B cell (primary cell): ENCODE measurements at regions not wholly inside any gene's neighbourhood (a gene's known extent, or its start where the extent isn't known, plus 50 kb on each side); places are given as distances from the start of the nearest gene placed in this dataset.

Source experiments
- ATAC-seq: fragments of 200-7000 bp; cut with Tn5 transposase; one replicate; pipeline ENCODE4 v1.10.0; 2021; ENCODE audit warnings: low read depth, mild to moderate bottlenecking, moderate number of reproducible peaks, moderate library complexity
- CTCF ChIA-PET: fragments of 350-600 bp; sonication (Branson Sonifier 250); formaldehyde crosslinking; loops from one replicate; lab custom pipeline; 2021; ENCODE audit warnings: antibody characterized with exemption, inconsistent platforms; lab: Charles Lee
- POLR2A ChIA-PET: fragments of 350-600 bp; sonication (Branson Sonifier 250); formaldehyde crosslinking; loops from one replicate; lab custom pipeline; 2021; ENCODE audit warnings: antibody characterized with exemption; lab: Charles Lee
- DNase-seq: peaks from one replicate; pipeline ENCODE4 v3.0.0; 2013
- H2AFZ ChIP-seq: 2 replicates; pipeline ENCODE4 v1.6.1; 2012; ENCODE audit warnings: mild to moderate bottlenecking, low read depth, low read length; ENCODE audit not compliant: insufficient read depth, poor library complexity, severe bottlenecking
- H3K27ac ChIP-seq, 2 donors: 1 replicate in 1 of 2; 2 replicates in 1 of 2; pipeline ENCODE4 v1.5.1; 2012 to 2013; ENCODE audit warnings: low read length in 2 of 2, mild to moderate bottlenecking in 2 of 2, moderate library complexity in 1 of 2
- H3K27me3 ChIP-seq, 4 experiments: fragments of 200-600 bp in 1 of 4; sonication (generic) in 1 of 4; replicated peaks in 1 of 4; 1 replicate in 2 of 4; 2 replicates in 2 of 4; pipeline versions ENCODE4 v1.6.1 to v1.7.0; 2013 to 2016; ENCODE audit warnings: low read length in 3 of 4, mild to moderate bottlenecking in 2 of 4, mixed read lengths in 1 of 4, moderate library complexity in 1 of 4; ENCODE audit not compliant: insufficient read depth in 4 of 4, control insufficient read depth in 3 of 4; ENCODE audit errors: control extremely low read depth in 1 of 4
- H3K36me3 ChIP-seq, 2 experiments: replicated peaks in 1 of 2; 1 replicate in 1 of 2; 2 replicates in 1 of 2; pipeline versions ENCODE4 v1.6.1 to v1.7.1; 2013; ENCODE audit warnings: low read length in 1 of 2; ENCODE audit not compliant: insufficient read depth in 2 of 2, control insufficient read depth in 1 of 2; ENCODE audit errors: control extremely low read depth in 1 of 2, extremely low read depth in 1 of 2
- H3K4me1 ChIP-seq, 2 donors: fragments of 200-600 bp in 1 of 2; sonication (generic) in 1 of 2; 1 replicate in 1 of 2; 2 replicates in 1 of 2; pipeline versions ENCODE4 v1.5.1 to v1.6.1; 2013 to 2017; ENCODE audit warnings: low read length in 2 of 2; ENCODE audit not compliant: control insufficient read depth in 2 of 2, insufficient read depth in 2 of 2
- H3K4me2 ChIP-seq: replicated peaks from 2 replicates; pipeline ENCODE3; 2012; ENCODE audit warnings: mild to moderate bottlenecking, low read depth, low read length; ENCODE audit not compliant: poor library complexity, severe bottlenecking
- H3K4me3 ChIP-seq, 5 experiments: fragments of 200-600 bp in 1 of 5; sonication (generic) in 1 of 5; 1 replicate in 3 of 5; 2 replicates in 2 of 5; pipeline versions ENCODE4 v1.5.1 to v1.7.0; 2011 to 2016; ENCODE audit warnings: low read length in 4 of 5, mild to moderate bottlenecking in 4 of 5, low read depth in 2 of 5, control low read depth in 1 of 5, moderate library complexity in 1 of 5; ENCODE audit not compliant: insufficient read depth in 1 of 5; ENCODE audit errors: control extremely low read depth in 1 of 5, extremely low read depth in 1 of 5
- H3K79me2 ChIP-seq: fragments of 200-600 bp; sonication (generic); one replicate; pipeline ENCODE4 v1.6.0; 2016; ENCODE audit warnings: low read length; ENCODE audit not compliant: control insufficient read depth, insufficient read depth
- H3K9ac ChIP-seq: fragments of 200-600 bp; sonication (generic); 2 replicates; pipeline ENCODE4 v1.6.1; 2017; ENCODE audit warnings: mild to moderate bottlenecking, low read length, moderate library complexity
- H3K9me3 ChIP-seq, 3 donors: one replicate each; pipeline versions ENCODE4 v1.6.1 to v1.7.1; 2013; ENCODE audit warnings: low read length in 2 of 3; ENCODE audit not compliant: control insufficient read depth in 2 of 3, insufficient read depth in 1 of 3; ENCODE audit errors: control extremely low read depth in 1 of 3
- H4K20me1 ChIP-seq: 2 replicates; pipeline ENCODE4 v1.6.0; 2012; ENCODE audit warnings: mild to moderate bottlenecking, low read length; ENCODE audit not compliant: insufficient read depth, control insufficient read depth, poor library complexity, severe bottlenecking
- H3K27ac Mint-ChIP-seq: one replicate; pipeline ENCODE4 v1.8.0; 2021; ENCODE audit warnings: mixed read lengths
- H3K27me3 Mint-ChIP-seq: one replicate; pipeline ENCODE4 v1.8.0; 2021; ENCODE audit warnings: mixed read lengths
- H3K4me1 Mint-ChIP-seq: one replicate; pipeline ENCODE4 v1.8.0; 2021; ENCODE audit warnings: mixed read lengths
- H3K4me3 Mint-ChIP-seq: one replicate; pipeline ENCODE4 v1.8.0; 2021; ENCODE audit warnings: mixed read lengths
- H3K9me3 Mint-ChIP-seq: one replicate; pipeline ENCODE4 v1.8.0; 2022; ENCODE audit warnings: mixed read lengths; ENCODE audit not compliant: insufficient read depth
- EZH2 ChIP-seq: IDR thresholded peaks from 2 replicates; pipeline ENCODE4 v1.6.1; 2012; ENCODE audit warnings: borderline replicate concordance, low read depth, mild to moderate bottlenecking, moderate library complexity, low read length; ENCODE audit not compliant: insufficient read depth, poor library complexity, severe bottlenecking
- WGBS: methylation state at CpG from one replicate; pipeline ENCODE4 v1.1.5; 2013; ENCODE audit warnings: missing lambda C conversion rate; ENCODE audit not compliant: insufficient coverage; 5-methylcytosine and 5-hydroxymethylcytosine counted together
- intact Hi-C: fragments of 100-400 bp; cut with micrococcal nuclease; formaldehyde crosslinking; loops from one replicate; pipeline ENCODE4 v1.10.0; 2022
- TF ChIP-seq, protein P1 (sequence below): fragments of 200-600 bp; IDR thresholded peaks from one replicate; pipeline ENCODE4 v1.8.0; 2022; ENCODE audit warnings: antibody characterized with exemption, mild to moderate bottlenecking

DNA sequence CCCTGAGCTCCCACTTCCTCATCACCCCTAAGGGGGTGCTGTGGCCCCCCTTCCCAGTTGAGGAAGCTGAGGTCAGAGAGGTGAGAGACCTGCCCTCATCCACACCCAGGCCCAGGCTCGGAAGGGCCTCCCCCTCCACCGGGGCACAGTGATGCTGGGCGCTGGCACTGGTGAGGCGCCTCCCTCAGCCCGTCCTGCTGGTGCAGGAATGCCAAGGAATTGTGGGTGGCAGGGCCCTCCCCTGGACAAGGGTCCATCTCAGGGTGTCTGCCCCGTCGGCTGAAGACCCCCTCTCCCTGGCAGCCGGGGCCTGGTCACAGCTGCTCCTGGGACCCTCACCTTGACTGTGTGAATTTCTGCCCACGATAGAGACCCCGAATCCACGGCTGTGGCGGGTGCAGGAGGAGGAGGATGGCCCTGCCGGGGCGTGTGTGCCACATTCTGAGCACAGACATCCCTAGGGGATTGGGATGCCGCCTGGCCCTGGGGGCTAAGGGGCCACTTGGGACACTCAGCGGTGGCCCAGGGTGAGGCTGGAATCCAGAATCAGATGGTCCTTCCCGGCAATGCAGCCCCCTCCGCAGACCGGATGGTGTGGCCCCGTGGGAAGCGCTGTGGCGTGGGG, 70.2 kb upstream of the GATA5 start:
- H3K4me1 Mint-ChIP-seq, result peaks cover 4% of the 10 kb centered on the region
- H3K27me3 Mint-ChIP-seq, result peaks cover 14% of the 10 kb centered on the region
- no peak overlapping the region for H3K9ac ChIP-seq
- no peaks in the 10 kb centered on the region for H3K9me3 Mint-ChIP-seq
- ATAC-seq, result no peak
- H3K27ac Mint-ChIP-seq, result no peak overlapping the region
- no peak overlapping the region for H3K4me2 ChIP-seq
- TF ChIP-seq, protein P1, sequence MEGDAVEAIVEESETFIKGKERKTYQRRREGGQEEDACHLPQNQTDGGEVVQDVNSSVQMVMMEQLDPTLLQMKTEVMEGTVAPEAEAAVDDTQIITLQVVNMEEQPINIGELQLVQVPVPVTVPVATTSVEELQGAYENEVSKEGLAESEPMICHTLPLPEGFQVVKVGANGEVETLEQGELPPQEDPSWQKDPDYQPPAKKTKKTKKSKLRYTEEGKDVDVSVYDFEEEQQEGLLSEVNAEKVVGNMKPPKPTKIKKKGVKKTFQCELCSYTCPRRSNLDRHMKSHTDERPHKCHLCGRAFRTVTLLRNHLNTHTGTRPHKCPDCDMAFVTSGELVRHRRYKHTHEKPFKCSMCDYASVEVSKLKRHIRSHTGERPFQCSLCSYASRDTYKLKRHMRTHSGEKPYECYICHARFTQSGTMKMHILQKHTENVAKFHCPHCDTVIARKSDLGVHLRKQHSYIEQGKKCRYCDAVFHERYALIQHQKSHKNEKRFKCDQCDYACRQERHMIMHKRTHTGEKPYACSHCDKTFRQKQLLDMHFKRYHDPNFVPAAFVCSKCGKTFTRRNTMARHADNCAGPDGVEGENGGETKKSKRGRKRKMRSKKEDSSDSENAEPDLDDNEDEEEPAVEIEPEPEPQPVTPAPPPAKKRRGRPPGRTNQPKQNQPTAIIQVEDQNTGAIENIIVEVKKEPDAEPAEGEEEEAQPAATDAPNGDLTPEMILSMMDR, result no peak
- no peak for TF ChIP-seq EZH2
- H3K9me3 ChIP-seq, result peaks cover 0 to 21% (median 0%) of the 10 kb centered on the region in 3 donors
- intact Hi-C loops, result no loop called here
- no peak for DNase-seq
- H2AFZ ChIP-seq, result no peak overlapping the region
- 89% methylated on average over 19 of the region's 22 CpGs for whole genome bisulfite sequencing
- H3K79me2 ChIP-seq, result no peaks in the 10 kb centered on the region
- H3K27me3 ChIP-seq, result peaks cover 0 to 33% (median 7%) of the 10 kb centered on the region in 4 experiments
- no peaks in the 10 kb centered on the region for H3K36me3 ChIP-seq
- ChIA-PET POLR2A (no interaction called here), CTCF (no interaction called here)
- no peak overlapping the region for H3K27ac ChIP-seq
- H4K20me1 ChIP-seq, result no peaks in the 10 kb centered on the region
- H3K4me3 ChIP-seq, result no peak overlapping the region
- peaks cover 5 to 9% of the 10 kb centered on the region in 2 donors for H3K4me1 ChIP-seq
- no peak overlapping the region for H3K4me3 Mint-ChIP-seq

DNA sequence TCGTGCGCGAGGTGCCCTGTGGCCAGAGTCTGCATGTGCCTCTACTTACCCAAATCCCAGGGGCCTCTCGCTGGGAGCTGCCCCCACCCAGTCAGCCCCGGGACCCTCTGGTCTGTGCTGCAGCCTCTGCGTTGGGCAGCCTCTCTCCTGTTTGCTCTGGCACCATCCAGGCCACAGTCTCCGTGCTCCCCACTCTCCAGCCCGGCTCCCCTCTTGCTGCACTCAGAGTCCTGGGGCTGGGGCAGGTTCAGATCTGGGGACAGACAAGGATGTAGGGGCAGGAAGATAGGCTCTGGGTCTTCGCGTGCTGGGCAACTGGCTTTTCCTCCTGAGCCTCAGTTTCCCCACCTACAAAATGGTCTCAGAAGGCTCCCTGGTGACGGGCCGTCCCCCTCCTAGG, 70.8 kb upstream of the GATA5 start:
- DNase-seq, result no peak
- ChIA-PET CTCF (no interaction called here), POLR2A (no interaction called here)
- H3K9ac ChIP-seq, result no peak overlapping the region
- intact Hi-C loops, result no loop called here
- no peaks in the 10 kb centered on the region for H3K36me3 ChIP-seq
- no peak overlapping the region for H3K27ac Mint-ChIP-seq
- peaks cover 7% of the 10 kb centered on the region for H3K4me1 Mint-ChIP-seq
- no peak for ATAC-seq
- H3K27me3 ChIP-seq, result peaks cover 0 to 37% (median 9%) of the 10 kb centered on the region in 4 experiments
- peaks cover 11 to 15% of the 10 kb centered on the region in 2 donors for H3K4me1 ChIP-seq
- no peak for TF ChIP-seq EZH2
- TF ChIP-seq, protein P1, result no peak
- no peaks in the 10 kb centered on the region for H3K79me2 ChIP-seq
- H3K9me3 ChIP-seq, result peaks cover 0 to 18% (median 0%) of the 10 kb centered on the region in 3 donors
- no peak overlapping the region for H3K4me2 ChIP-seq
- H4K20me1 ChIP-seq, result no peaks in the 10 kb centered on the region
- peaks cover 15% of the 10 kb centered on the region for H3K27me3 Mint-ChIP-seq
- no peak overlapping the region for H3K4me3 Mint-ChIP-seq
- WGBS, result 94% methylated on average over 12 of the region's 12 CpGs
- H3K9me3 Mint-ChIP-seq, result no peaks in the 10 kb centered on the region
- no peak overlapping the region for H3K4me3 ChIP-seq
- H3K27ac ChIP-seq, result no peak overlapping the region
- no peak overlapping the region for H2AFZ ChIP-seq
